ENCODE measurements at regions not wholly inside any gene's neighbourhood (a gene's known extent, or its start where the extent isn't known, plus 50 kb on each side); places are given as distances from the start of the nearest gene placed in this dataset.

DNA sequence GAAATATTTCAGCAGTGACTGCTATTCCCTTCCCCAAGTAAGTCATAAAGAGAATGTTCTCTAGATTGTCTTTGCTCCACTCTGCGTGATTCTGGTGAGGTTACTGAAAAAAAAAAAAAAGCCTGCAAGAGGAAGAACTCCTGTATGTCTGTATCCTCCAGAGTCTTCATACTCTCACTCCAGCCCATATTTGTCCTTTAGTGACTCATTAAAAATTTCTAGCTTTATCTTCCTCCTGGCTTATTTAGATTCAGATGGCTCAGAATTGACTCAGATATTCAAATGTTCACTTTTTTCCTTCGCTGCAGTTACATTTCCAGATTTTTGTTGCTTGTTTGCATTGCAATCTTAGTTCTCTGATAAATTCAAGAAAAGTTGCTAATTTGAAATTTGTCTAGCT lies 76.3 kb upstream of the CNTN5 start:
- DNase-seq (ENCODE audit: low read depth in 2 of 2) = no peak
- TF ChIP-seq, protein P1, sequence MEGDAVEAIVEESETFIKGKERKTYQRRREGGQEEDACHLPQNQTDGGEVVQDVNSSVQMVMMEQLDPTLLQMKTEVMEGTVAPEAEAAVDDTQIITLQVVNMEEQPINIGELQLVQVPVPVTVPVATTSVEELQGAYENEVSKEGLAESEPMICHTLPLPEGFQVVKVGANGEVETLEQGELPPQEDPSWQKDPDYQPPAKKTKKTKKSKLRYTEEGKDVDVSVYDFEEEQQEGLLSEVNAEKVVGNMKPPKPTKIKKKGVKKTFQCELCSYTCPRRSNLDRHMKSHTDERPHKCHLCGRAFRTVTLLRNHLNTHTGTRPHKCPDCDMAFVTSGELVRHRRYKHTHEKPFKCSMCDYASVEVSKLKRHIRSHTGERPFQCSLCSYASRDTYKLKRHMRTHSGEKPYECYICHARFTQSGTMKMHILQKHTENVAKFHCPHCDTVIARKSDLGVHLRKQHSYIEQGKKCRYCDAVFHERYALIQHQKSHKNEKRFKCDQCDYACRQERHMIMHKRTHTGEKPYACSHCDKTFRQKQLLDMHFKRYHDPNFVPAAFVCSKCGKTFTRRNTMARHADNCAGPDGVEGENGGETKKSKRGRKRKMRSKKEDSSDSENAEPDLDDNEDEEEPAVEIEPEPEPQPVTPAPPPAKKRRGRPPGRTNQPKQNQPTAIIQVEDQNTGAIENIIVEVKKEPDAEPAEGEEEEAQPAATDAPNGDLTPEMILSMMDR (IDR thresholded peaks at IDR 0.05; ENCODE audit: low read depth, low read length) = no peak

DNA sequence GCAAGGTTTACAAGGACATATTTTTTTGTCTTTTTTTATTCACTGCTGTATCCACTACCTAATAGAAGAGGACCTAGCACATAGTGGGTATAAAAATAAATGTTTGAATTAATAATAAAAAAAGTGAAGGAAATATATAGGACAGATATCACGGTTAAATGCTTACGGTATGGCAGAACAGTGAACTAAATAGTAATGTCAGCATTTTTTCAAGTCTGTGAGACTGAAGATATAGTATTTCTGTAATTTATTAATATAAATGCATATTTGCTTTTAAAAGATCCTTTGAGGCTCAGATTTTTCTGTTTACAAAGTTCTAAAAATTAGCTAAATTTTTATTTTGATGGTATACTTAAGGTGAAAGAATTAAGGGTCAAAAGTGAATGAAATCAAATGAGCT lies 68.6 kb upstream of the CNTN5 start:
- TF ChIP-seq, protein P1 (IDR thresholded peaks at IDR 0.05; ENCODE audit: low read depth, low read length) = no peak
- no peak overlapping the region for H3K4me3 ChIP-seq (replicated peaks in 1 of 2; ENCODE audit: low read depth in 2 of 2, low read length in 2 of 2)
- no peak for DNase-seq (ENCODE audit: low read depth in 2 of 2)

More for the DNA sequence above, 76.3 kb upstream of the CNTN5 start:
- H3K4me3 ChIP-seq (replicated peaks in 1 of 2; ENCODE audit: low read depth in 2 of 2, low read length in 2 of 2) = no peak overlapping the region

DNA sequence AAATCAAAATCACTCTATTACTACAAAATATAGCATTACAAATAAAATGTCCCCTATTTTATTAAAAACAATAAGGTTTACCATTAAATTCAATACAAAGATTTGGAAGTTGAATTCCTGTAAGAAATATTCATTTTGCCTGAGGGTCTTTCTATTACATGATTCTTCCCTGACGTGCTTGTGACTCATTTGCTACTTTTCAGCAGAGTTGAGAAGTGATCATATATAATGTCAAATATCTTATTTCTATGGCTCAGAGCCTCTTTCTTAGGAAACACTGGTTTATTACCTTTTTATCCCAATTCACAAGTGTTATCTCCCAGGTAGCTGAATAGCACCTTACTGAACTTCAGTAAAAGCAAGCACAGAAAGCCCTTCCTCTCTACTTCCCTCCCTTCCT lies 65.2 kb upstream of the CNTN5 start:
- TF ChIP-seq, protein P1 (IDR thresholded peaks at IDR 0.05; ENCODE audit: low read depth, low read length) = no peak
- no peak overlapping the region for H3K4me3 ChIP-seq (replicated peaks in 1 of 2; ENCODE audit: low read depth in 2 of 2, low read length in 2 of 2)
- DNase-seq (ENCODE audit: low read depth in 2 of 2) = no peak

DNA sequence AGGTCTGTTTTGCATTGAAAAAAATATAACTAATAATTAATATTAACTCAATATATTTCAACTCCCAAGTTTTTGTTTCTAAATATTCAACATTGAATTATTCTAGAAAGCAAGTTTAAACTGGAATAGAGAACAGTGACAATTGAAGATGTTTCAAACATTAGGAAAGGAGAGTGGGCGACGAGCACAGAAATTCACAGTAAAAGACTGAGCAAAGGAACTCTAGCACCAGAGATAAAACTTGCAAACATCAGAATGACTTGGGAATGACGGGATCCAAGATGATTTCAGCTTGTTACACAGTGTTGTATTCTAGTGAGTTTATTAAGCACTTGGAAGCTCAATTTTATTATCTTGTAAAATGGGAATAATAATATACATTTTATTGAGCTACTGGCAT lies 56.6 kb upstream of the CNTN5 start:
- H3K4me3 ChIP-seq (replicated peaks in 1 of 2; ENCODE audit: low read depth in 2 of 2, low read length in 2 of 2) = no peak overlapping the region
- TF ChIP-seq, protein P1 (IDR thresholded peaks at IDR 0.05; ENCODE audit: low read depth, low read length) = no peak
- no peak for DNase-seq (ENCODE audit: low read depth in 2 of 2)

DNA sequence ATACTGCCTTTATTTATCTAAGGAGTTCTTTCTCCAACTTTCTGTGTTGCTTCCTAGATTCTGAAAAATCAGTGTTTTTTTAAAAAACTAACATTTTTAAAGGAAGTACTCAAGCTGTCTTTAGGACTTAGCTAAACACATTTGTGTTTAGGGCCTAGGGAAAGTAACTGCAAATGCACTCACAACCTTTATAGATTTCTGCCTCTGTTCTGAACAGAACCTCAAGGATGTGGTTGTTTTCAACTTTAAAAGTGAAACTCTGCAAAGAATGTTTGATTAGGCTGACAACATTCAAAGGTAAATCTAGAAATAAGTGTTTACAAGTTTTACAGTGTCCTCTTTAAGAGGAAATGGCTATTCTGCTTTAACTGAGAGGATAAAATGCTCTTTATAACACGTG lies 55.4 kb upstream of the CNTN5 start:
- no peak overlapping the region for H3K4me3 ChIP-seq (replicated peaks in 1 of 2; ENCODE audit: low read depth in 2 of 2, low read length in 2 of 2)
- no peak for DNase-seq (ENCODE audit: low read depth in 2 of 2)
- TF ChIP-seq, protein P1 (IDR thresholded peaks at IDR 0.05; ENCODE audit: low read depth, low read length) = no peak

DNA sequence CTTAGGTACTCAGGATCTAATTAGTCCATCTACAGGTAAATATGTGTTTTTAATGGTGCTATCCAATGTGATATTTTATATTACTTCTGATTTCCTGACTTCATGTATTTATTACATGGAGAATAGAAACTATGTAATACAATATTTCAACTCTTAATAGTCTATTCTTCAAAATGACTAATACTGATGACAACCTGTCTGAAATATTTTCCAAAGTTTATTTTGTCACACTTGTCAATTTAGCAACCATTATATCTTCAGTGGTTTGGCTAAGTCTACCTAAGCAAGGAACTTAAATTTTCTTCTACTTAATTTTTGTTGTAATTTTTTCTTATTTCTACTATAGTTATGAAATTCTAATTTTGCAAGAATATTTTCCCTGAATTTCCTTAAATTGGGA lies 55.0 kb upstream of the CNTN5 start:
- DNase-seq (ENCODE audit: low read depth in 2 of 2) = no peak

DNA sequence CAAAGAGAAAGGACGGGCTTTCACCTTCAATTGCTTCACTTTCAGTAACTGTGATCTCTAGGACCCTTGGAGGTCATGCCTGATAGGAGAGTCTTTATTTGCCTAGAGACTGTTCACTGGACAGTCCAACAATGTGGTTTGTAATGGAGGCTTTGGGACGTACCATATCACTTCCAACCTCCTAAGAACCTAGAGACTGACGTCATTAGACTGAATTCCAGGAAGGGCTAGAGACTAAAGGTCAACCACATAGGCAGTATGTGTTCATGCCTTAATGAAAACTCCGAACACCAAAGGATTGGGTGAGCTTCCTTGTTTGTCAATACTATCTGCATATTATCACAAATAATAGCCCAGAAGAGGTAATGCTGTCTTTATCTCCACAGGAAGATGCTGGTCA lies 53.7 kb upstream of the CNTN5 start:
- H3K4me3 ChIP-seq (replicated peaks in 1 of 2; ENCODE audit: low read depth in 2 of 2, low read length in 2 of 2) = no peak overlapping the region
- DNase-seq (ENCODE audit: low read depth in 2 of 2) = no peak
- TF ChIP-seq, protein P1 (IDR thresholded peaks at IDR 0.05; ENCODE audit: low read depth, low read length) = no peak

More for the DNA sequence above, 55.0 kb upstream of the CNTN5 start:
- TF ChIP-seq, protein P1 (IDR thresholded peaks at IDR 0.05; ENCODE audit: low read depth, low read length) = no peak
- H3K4me3 ChIP-seq (replicated peaks in 1 of 2; ENCODE audit: low read depth in 2 of 2, low read length in 2 of 2) = no peak overlapping the region
